Natural killer cell (primary cell): ENCODE measurements at regions not wholly inside any gene's neighbourhood (a gene's known extent, or its start where the extent isn't known, plus 50 kb on each side); places are given as distances from the start of the nearest gene placed in this dataset.

Experiments
- ATAC-seq, 3 donors: fragments of 150-1000 bp in 2 of 3; fragments of 200-7000 bp in 1 of 3; cut with Tn5 transposase; 1 replicate in 1 of 3; 2 replicates in 2 of 3; pipeline ENCODE4 v1.10.0; 2021; ENCODE audit warnings: mild to moderate bottlenecking in 2 of 3, moderate library complexity in 2 of 3
- DNase-seq, 2 donors: peaks; one replicate each; pipeline versions ENCODE4 v3.0.0 to v3.0.0-alpha.2; 2013 to 2021; ENCODE audit warnings: mixed read lengths in 1 of 2
- H3K27ac ChIP-seq: one replicate; pipeline ENCODE4 v1.5.1; 2013; ENCODE audit warnings: mild to moderate bottlenecking, low read length
- H3K27me3 ChIP-seq: one replicate; pipeline ENCODE4 v1.6.1; 2013; ENCODE audit warnings: low read length; ENCODE audit not compliant: control insufficient read depth, insufficient read depth
- H3K36me3 ChIP-seq: one replicate; pipeline ENCODE4 v1.6.1; 2013; ENCODE audit warnings: low read length; ENCODE audit not compliant: control insufficient read depth, insufficient read depth
- H3K4me1 ChIP-seq: one replicate; pipeline ENCODE4 v1.6.1; 2013; ENCODE audit warnings: low read length; ENCODE audit not compliant: control insufficient read depth, insufficient read depth
- H3K4me3 ChIP-seq: one replicate; pipeline ENCODE4 v1.5.1; 2013; ENCODE audit warnings: low read length
- H3K9me3 ChIP-seq: one replicate; pipeline ENCODE4 v1.6.1; 2013; ENCODE audit warnings: low read length; ENCODE audit not compliant: control insufficient read depth, insufficient read depth
- H3K27ac Mint-ChIP-seq, 2 donors: one replicate each; pipeline ENCODE4 v1.8.0; 2022; ENCODE audit warnings: mild to moderate bottlenecking in 2 of 2, mixed read lengths in 2 of 2, moderate library complexity in 1 of 2
- H3K27me3 Mint-ChIP-seq, 2 donors: one replicate each; pipeline ENCODE4 v1.8.0; 2022; ENCODE audit warnings: low read depth in 2 of 2, mixed read lengths in 2 of 2
- H3K36me3 Mint-ChIP-seq: one replicate; pipeline ENCODE4 v1.8.0; 2022; ENCODE audit warnings: mixed read lengths
- H3K4me1 Mint-ChIP-seq, 2 donors: one replicate each; pipeline ENCODE4 v1.8.0; 2022; ENCODE audit warnings: mixed read lengths in 2 of 2
- H3K4me3 Mint-ChIP-seq: one replicate; pipeline ENCODE4 v1.8.0; 2022; ENCODE audit warnings: mild to moderate bottlenecking, moderate library complexity, mixed read lengths
- H3K9me3 Mint-ChIP-seq, 2 donors: one replicate each; pipeline ENCODE4 v1.8.0; 2022; ENCODE audit warnings: mixed read lengths in 2 of 2
- WGBS: methylation state at CpG from one replicate; pipeline ENCODE4 v1.1.7; 2013; ENCODE audit warnings: missing lambda C conversion rate; ENCODE audit not compliant: insufficient coverage; 5-methylcytosine and 5-hydroxymethylcytosine counted together
- intact Hi-C: fragments of 100-400 bp; cut with micrococcal nuclease; formaldehyde crosslinking; loops from one replicate; pipeline ENCODE4 v1.14.2; 2022
- TF ChIP-seq, protein P1 (sequence below): fragments of 200-600 bp; IDR thresholded peaks from one replicate; pipeline ENCODE4 v1.8.0; 2022; ENCODE audit warnings: antibody characterized with exemption

DNA sequence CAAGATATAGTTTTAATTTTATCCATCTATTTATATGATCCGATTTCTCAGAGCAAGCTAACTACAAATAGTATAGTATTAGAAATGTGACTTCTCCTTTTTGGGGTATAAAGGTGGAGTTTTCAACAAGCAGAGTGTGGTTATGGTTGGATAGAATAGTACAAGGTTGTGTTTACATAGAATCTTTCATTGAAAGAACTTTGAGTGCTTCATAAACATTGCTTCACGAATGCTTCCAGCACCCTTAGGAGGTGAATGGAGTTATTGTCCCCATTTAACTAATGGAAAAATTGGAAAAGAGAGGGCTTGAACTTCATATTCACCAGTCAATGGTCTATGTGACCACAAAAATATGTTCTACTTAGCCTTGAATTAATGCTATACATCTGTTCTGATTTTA is 134.1 kb upstream of the CITED2 start:
- Mint-ChIP-seq H3K27ac (no peak overlapping the region), H3K9me3 (no peaks in the 10 kb centered on the region), H3K4me1 (no peaks in the 10 kb centered on the region), H3K4me3 (no peak overlapping the region), H3K36me3 (no peaks in the 10 kb centered on the region), H3K27me3 (peaks cover 0 to 2% of the 10 kb centered on the region in 2 donors)
- Histone ChIP-seq H3K27ac (no peak overlapping the region), H3K4me1 (no peaks in the 10 kb centered on the region), H3K4me3 (no peak overlapping the region), H3K27me3 (no peaks in the 10 kb centered on the region), H3K36me3 (no peaks in the 10 kb centered on the region), H3K9me3 (no peaks in the 10 kb centered on the region)
- ATAC-seq, result no peak
- no peak for DNase-seq
- intact Hi-C loops, result no loop called here
- 90% methylated on average over 1 of the region's 2 CpGs for WGBS
- TF ChIP-seq, protein P1, sequence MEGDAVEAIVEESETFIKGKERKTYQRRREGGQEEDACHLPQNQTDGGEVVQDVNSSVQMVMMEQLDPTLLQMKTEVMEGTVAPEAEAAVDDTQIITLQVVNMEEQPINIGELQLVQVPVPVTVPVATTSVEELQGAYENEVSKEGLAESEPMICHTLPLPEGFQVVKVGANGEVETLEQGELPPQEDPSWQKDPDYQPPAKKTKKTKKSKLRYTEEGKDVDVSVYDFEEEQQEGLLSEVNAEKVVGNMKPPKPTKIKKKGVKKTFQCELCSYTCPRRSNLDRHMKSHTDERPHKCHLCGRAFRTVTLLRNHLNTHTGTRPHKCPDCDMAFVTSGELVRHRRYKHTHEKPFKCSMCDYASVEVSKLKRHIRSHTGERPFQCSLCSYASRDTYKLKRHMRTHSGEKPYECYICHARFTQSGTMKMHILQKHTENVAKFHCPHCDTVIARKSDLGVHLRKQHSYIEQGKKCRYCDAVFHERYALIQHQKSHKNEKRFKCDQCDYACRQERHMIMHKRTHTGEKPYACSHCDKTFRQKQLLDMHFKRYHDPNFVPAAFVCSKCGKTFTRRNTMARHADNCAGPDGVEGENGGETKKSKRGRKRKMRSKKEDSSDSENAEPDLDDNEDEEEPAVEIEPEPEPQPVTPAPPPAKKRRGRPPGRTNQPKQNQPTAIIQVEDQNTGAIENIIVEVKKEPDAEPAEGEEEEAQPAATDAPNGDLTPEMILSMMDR, result no peak

DNA sequence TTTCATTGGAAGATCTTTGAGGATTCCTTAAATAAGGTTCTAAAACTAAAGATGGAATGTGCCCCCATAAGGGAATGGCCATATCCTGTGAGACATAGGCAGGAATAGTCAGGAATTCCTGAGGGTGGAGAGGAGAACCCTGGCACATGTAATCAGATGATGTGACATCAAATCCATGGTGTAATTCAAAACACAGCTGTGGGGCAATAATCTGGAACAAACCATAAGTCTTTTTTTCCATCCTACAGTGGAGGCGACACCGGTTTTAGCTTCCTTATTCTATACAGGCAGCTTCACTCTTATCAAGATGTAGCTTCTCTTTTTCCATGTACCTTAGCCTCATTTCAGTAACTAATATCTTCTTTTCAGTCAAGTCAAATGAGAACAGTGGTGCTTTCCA is 133.6 kb upstream of the CITED2 start:
- intact Hi-C loops, result no loop called here
- Histone ChIP-seq H3K9me3 (no peaks in the 10 kb centered on the region), H3K27ac (no peak overlapping the region), H3K4me3 (no peak overlapping the region), H3K36me3 (no peaks in the 10 kb centered on the region), H3K4me1 (no peaks in the 10 kb centered on the region), H3K27me3 (no peaks in the 10 kb centered on the region)
- TF ChIP-seq, protein P1, result no peak
- Mint-ChIP-seq H3K27me3 (peaks cover 0 to 2% of the 10 kb centered on the region in 2 donors), H3K4me1 (no peaks in the 10 kb centered on the region), H3K36me3 (no peaks in the 10 kb centered on the region), H3K27ac (no peak overlapping the region), H3K4me3 (no peak overlapping the region), H3K9me3 (no peaks in the 10 kb centered on the region)
- WGBS, result 69% methylated on average over 2 of the region's 2 CpGs
- DNase-seq (no peak), ATAC-seq (no peak)

DNA sequence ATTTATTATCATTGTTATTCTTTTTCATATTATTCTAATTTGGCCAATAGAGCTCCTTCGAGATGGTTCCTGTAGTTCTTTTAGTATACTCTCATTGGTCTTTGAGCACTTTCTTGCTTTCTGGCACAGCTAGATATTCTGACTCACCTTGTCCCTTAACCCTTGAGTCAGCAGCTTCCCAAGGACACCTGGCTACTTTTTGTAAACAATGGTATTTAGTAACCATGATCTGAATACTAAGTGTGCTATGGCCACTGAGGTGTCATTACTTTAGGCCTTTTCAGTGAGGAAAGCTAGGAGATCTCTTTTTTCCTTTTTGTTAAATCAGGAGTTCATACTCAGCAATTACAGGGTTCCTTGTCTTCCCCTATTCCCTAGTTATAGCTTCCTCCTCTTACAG is 126.5 kb upstream of the CITED2 start:
- 100% methylated on average over 1 of the region's 1 CpG for WGBS
- Histone ChIP-seq H3K4me1 (no peaks in the 10 kb centered on the region), H3K27ac (no peak overlapping the region)

DNA sequence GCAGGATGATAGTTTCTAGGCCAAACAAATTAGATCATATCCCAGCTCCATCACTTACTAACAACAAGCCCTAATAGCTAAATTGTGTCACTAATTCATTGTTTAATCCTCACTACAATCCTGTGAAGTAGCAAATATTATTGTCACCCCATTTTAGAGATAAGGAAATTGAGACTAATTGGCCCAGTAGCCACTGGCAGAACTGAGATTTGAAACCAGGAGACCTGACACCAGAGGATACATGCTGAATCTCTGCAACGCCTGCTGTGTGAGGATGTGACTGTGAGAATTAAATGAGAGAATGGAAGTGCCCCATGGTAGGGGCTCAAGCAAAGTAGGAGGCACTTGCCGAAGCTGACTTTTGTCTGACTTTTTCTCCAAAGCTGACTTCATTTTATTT is 124.3 kb upstream of the CITED2 start:
- no peaks in the 10 kb centered on the region for H3K27me3 Mint-ChIP-seq
- TF ChIP-seq, protein P1, result no peak
- Histone ChIP-seq H3K36me3 (no peaks in the 10 kb centered on the region), H3K4me3 (no peak overlapping the region), H3K27me3 (no peaks in the 10 kb centered on the region), H3K4me1 (no peaks in the 10 kb centered on the region), H3K9me3 (no peaks in the 10 kb centered on the region), H3K27ac (no peak overlapping the region)
- ATAC-seq (no peak), DNase-seq (no peak)
- no peak overlapping the region for H3K4me3 Mint-ChIP-seq
- no peaks in the 10 kb centered on the region for H3K9me3 Mint-ChIP-seq
- H3K36me3 Mint-ChIP-seq, result no peaks in the 10 kb centered on the region
- WGBS, result 97% methylated on average over 2 of the region's 2 CpGs
- H3K4me1 Mint-ChIP-seq, result no peaks in the 10 kb centered on the region
- no peak overlapping the region for H3K27ac Mint-ChIP-seq
- intact Hi-C loops, result no loop called here

More for the DNA sequence above, 126.5 kb upstream of the CITED2 start:
- no peaks in the 10 kb centered on the region for H3K36me3 Mint-ChIP-seq
- no peak overlapping the region for H3K4me3 Mint-ChIP-seq
- H3K4me1 Mint-ChIP-seq, result no peaks in the 10 kb centered on the region
- ATAC-seq, result no peak
- H3K27me3 Mint-ChIP-seq, result no peaks in the 10 kb centered on the region
- intact Hi-C loops, result no loop called here
- DNase-seq, result no peak
- H3K27ac Mint-ChIP-seq, result no peak overlapping the region
- no peaks in the 10 kb centered on the region for H3K9me3 Mint-ChIP-seq
- Histone ChIP-seq H3K36me3 (no peaks in the 10 kb centered on the region), H3K9me3 (no peaks in the 10 kb centered on the region), H3K4me3 (no peak overlapping the region), H3K27me3 (no peaks in the 10 kb centered on the region)
- TF ChIP-seq, protein P1, result no peak
